Heart left ventricle (tissue), 13 donors: ENCODE measurements at regions not wholly inside any gene's neighbourhood (a gene's known extent, or its start where the extent isn't known, plus 50 kb on each side); places are given as distances from the start of the nearest gene placed in this dataset.

Experiments
- POLR2A ChIP-seq, 2 donors: fragments of 450-650 bp; IDR thresholded peaks; one replicate each; pipeline ENCODE4 v1.6.1; 2017; ENCODE audit warnings: antibody characterized with exemption in 2 of 2, mild to moderate bottlenecking in 2 of 2, moderate library complexity in 2 of 2
- TF ChIP-seq, protein P1 (sequence below), 12 donors: fragments of 200-600 bp; sonication (generic) in 4 of 12; IDR thresholded peaks; one replicate each; pipeline versions ENCODE4 v1.5.0 to v1.8.0; 2018 to 2022; ENCODE audit warnings: antibody characterized with exemption in 12 of 12, mild to moderate bottlenecking in 5 of 12
- donor health status: ischemic (EF 13 %, LVEDD 7.1; RV severe dilation, severe dysfunction).
- donor health status: DM: no; HTN: yes; CAD: no.
- donor health status: DM: no; HTN: no; CAD: no.
- donor health status: ischemic (EF 25% LVEDD 6.9; RV normal size, moderate dysfunction).
- donor health status: ischemic (EF 25% LVEDD 5.7; RV mildly dilated, moderate dysfunction).
- donor health status: ischemic (EF 35%, LVEDD 5.7; RV mildly dilated, moderate dysfunction).
- donor health status: nonischemic (EF 11% LVEDD 7.7; RV severe dilation, severe dysfunction).
- donor health status: DM: yes; HTN: yes; CAD: no.
- donor health status: PGD.
- donor health status: ischemic (EF 29% LVEDD 5.4; RV normal size, mild dysfunction).
- donor health status: nonischemic (EF 23%, LVEDD 6.1; RV moderate dilation, normal function).

DNA sequence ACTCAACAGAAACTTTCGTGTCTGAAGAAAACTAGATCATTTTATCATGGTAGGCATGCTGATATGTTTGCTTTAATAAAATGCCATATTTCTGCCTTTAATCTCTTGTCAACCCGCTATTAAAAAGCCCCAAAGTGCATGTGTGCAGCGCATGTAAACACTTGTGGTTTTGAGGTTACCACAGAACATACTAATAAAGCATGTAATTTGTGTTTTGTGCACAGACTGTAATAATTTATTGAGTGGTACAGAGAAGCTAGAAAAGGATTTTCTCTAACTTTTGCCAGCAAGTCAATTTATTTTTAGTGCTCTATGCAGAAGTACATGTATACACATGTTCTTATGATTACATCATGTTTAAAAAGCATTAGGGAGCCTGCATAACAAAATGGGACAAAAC, 349.9 kb upstream of the SLC35B3 start:
- TF ChIP-seq, protein P1, sequence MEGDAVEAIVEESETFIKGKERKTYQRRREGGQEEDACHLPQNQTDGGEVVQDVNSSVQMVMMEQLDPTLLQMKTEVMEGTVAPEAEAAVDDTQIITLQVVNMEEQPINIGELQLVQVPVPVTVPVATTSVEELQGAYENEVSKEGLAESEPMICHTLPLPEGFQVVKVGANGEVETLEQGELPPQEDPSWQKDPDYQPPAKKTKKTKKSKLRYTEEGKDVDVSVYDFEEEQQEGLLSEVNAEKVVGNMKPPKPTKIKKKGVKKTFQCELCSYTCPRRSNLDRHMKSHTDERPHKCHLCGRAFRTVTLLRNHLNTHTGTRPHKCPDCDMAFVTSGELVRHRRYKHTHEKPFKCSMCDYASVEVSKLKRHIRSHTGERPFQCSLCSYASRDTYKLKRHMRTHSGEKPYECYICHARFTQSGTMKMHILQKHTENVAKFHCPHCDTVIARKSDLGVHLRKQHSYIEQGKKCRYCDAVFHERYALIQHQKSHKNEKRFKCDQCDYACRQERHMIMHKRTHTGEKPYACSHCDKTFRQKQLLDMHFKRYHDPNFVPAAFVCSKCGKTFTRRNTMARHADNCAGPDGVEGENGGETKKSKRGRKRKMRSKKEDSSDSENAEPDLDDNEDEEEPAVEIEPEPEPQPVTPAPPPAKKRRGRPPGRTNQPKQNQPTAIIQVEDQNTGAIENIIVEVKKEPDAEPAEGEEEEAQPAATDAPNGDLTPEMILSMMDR (IDR thresholded peaks at IDR 0.05) = no peak
- TF ChIP-seq POLR2A (IDR thresholded peaks at IDR 0.05) = no peak
